NT2/D1 (cell line): ENCODE measurements at regions not wholly inside any gene's neighbourhood (a gene's known extent, or its start where the extent isn't known, plus 50 kb on each side); places are given as distances from the start of the nearest gene placed in this dataset.
"Not testable (repeated sequence)": the region's sequence is repeated elsewhere in the genome, so short reads cannot be mapped to it uniquely, and the experiment has no call there.

Experiments used
- DNase-seq: peaks from one replicate; pipeline ENCODE4 v3.0.0-alpha.2; 2011; ENCODE audit warnings: low read depth, low spot score
- H3K27me3 ChIP-seq: 2 replicates; pipeline ENCODE4 v1.6.0; 2011; ENCODE audit warnings: mild to moderate bottlenecking; ENCODE audit not compliant: insufficient read length, insufficient read depth
- H3K36me3 ChIP-seq: 2 replicates; pipeline ENCODE4 v1.6.1; 2011; ENCODE audit warnings: mild to moderate bottlenecking, low read length, mixed read lengths; ENCODE audit not compliant: insufficient read depth, insufficient read length
- H3K4me1 ChIP-seq: 2 replicates; pipeline ENCODE4 v1.5.1; 2011; ENCODE audit not compliant: insufficient read depth, insufficient read length
- H3K4me3 ChIP-seq: 2 replicates; pipeline ENCODE4 v1.5.1; 2011; ENCODE audit warnings: low read depth; ENCODE audit not compliant: insufficient read length
- H3K9ac ChIP-seq: 2 replicates; pipeline ENCODE4 v1.6.0; 2011; ENCODE audit warnings: low read depth; ENCODE audit not compliant: insufficient read length
- H3K9me3 ChIP-seq: 2 replicates; pipeline ENCODE4 v1.5.1; 2011; ENCODE audit warnings: mild to moderate bottlenecking, low read length; ENCODE audit not compliant: insufficient read depth
- SUZ12 ChIP-seq: IDR thresholded peaks from 2 replicates; pipeline ENCODE4 v1.6.1; 2011; ENCODE audit not compliant: insufficient read length, insufficient read depth; ENCODE audit errors: extremely low read depth
- YY1 ChIP-seq: IDR thresholded peaks from 2 replicates; pipeline ENCODE4 v1.6.1; 2011; ENCODE audit not compliant: insufficient read length, insufficient read depth
- ZNF274 ChIP-seq: IDR thresholded peaks from 2 replicates; pipeline ENCODE4 v1.6.1; 2011; ENCODE audit warnings: mild to moderate bottlenecking, low read depth, low read length

- Histone ChIP-seq H3K4me1 (no peaks in the 10 kb centered on the region), H3K36me3 (no peaks in the 10 kb centered on the region), H3K9me3 (0 out of 2 replicates have a peak, but pooled peaks cover 7% of the 10 kb centered on the region), H3K4me3 (no peak overlapping the region), H3K9ac (no peak overlapping the region), H3K27me3 (no peaks in the 10 kb centered on the region)
- TF ChIP-seq ZNF274 = no peak
- TF ChIP-seq SUZ12 = no peak
- no peak for TF ChIP-seq YY1
- DNase-seq = no peak
Measured at GRCh38 chr3:165669967-165670366, 167.3 kb downstream of the BCHE start.

DNA sequence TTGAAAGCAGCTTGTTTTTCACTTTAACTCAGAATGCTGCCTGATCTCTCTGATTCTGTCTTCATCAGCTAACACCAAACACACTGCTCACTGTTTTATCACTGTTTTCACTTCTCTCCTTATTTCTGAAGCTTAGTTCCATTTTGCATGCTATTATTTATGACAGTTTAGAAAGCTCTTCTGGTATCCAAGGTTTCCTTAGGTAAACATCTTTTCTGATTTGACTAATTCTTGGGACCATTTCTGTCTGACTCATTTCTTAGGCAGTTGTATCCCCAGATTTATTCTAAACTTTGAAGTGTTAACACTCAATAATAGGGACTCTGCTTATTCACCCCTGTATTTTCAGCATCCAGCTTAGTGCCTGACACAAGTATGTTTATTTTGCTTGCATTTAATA is 167.7 kb downstream of the BCHE start:
- no peaks in the 10 kb centered on the region for H3K27me3 ChIP-seq
- TF ChIP-seq YY1 (no peak), SUZ12 (no peak), ZNF274 (no peak)
- H3K9me3 ChIP-seq = 0 out of 2 replicates have a peak, but pooled peaks cover 4% of the 10 kb centered on the region
- H3K9ac ChIP-seq = no peak overlapping the region
- no peaks in the 10 kb centered on the region for H3K36me3 ChIP-seq
- H3K4me1 ChIP-seq = no peaks in the 10 kb centered on the region
- no peak for DNase-seq
- no peak overlapping the region for H3K4me3 ChIP-seq

DNA sequence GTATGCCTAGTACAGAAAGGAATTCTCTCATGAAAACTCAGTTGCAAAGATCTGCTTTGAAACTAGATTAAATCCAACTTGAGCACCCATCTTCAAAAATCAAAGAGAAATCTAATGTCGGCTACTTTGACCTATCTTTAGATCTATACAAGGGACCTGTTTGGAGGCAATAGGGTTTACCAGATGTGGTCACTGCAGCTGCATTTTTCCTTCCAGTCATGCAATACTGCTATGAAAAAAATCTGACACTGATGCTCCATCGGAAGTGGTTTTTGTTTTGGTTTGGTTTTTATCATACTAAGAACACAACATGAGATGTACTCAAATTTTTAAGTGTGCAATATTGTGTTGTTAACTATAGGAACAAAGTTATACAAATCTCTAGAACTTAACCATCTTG is 169.5 kb downstream of the BCHE start:
- TF ChIP-seq SUZ12 (no peak), ZNF274 (no peak), YY1 (no peak)
- H3K36me3 ChIP-seq = no peaks in the 10 kb centered on the region
- DNase-seq = no peak
- no peaks in the 10 kb centered on the region for H3K4me1 ChIP-seq
- no peaks in the 10 kb centered on the region for H3K27me3 ChIP-seq
- H3K4me3 ChIP-seq = no peak overlapping the region
- no peak overlapping the region for H3K9ac ChIP-seq
- H3K9me3 ChIP-seq = no peaks in the 10 kb centered on the region

DNA sequence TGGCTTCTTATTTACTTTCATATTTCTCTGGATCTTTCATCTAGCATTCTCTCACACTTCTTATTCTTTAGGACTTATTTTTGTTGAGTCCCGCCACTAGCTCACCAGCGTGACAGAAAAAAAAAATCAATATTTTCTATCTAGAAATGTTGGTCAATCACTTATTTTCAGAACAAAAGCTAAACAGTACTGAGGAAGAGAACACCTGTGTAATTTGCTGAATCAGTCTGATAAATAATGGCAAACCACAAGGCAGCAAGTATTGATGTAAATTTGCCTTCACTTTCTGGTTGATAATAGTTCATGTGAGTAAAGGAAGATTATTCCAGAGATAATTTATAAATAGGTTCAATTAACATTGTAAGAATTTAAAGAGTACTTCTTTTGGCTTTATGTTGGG is 179.2 kb downstream of the BCHE start:
- no peaks in the 10 kb centered on the region for H3K27me3 ChIP-seq
- H3K36me3 ChIP-seq = no peaks in the 10 kb centered on the region
- H3K9ac ChIP-seq = no peak overlapping the region
- H3K4me1 ChIP-seq = no peaks in the 10 kb centered on the region
- TF ChIP-seq YY1 (no peak), SUZ12 (no peak)
- H3K9me3 ChIP-seq = peaks cover 10% of the 10 kb centered on the region; the same call in 1 of the 2 replicates
- no peak for DNase-seq
- no peak overlapping the region for H3K4me3 ChIP-seq

GRCh38 chr3:165653130-165653778 is 184.0 kb downstream of the BCHE start:
- no peak for TF ChIP-seq SUZ12
- no peak for TF ChIP-seq ZNF274
- no peak for TF ChIP-seq YY1
- Histone ChIP-seq H3K4me1 (no peaks in the 10 kb centered on the region), H3K9me3 (peaks cover 10% of the 10 kb centered on the region; the same call in 1 of the 2 replicates), H3K4me3 (no peak overlapping the region), H3K27me3 (no peaks in the 10 kb centered on the region), H3K9ac (no peak overlapping the region), H3K36me3 (no peaks in the 10 kb centered on the region)
- no peak for DNase-seq

- not testable (repeated sequence) for H3K27me3 ChIP-seq, H3K9ac ChIP-seq, H3K36me3 ChIP-seq, H3K9me3 ChIP-seq, H3K4me1 ChIP-seq, H3K4me3 ChIP-seq, DNase-seq
Measured at GRCh38 chr3:165649282-165649681, 187.9 kb downstream of the BCHE start.

- H3K36me3 ChIP-seq = no peaks in the 10 kb centered on the region
- H3K9ac ChIP-seq = no peak overlapping the region
- H3K4me1 ChIP-seq = no peaks in the 10 kb centered on the region
- H3K4me3 ChIP-seq = no peak overlapping the region
- H3K27me3 ChIP-seq = no peaks in the 10 kb centered on the region
- H3K9me3 ChIP-seq = no peaks in the 10 kb centered on the region
- TF ChIP-seq ZNF274 (no peak), SUZ12 (no peak), YY1 (no peak)
- DNase-seq = no peak
Measured at GRCh38 chr3:165645191-165645590, 192.0 kb downstream of the BCHE start.
